TTC549 (cell line): ENCODE measurements at regions not wholly inside any gene's neighbourhood (a gene's known extent, or its start where the extent isn't known, plus 50 kb on each side); places are given as distances from the start of the nearest gene placed in this dataset.

Experiments
- FAIRE-seq: peaks from 2 replicates; lab custom pipeline; 2012; peaks lifted over from hg19 to GRCh38; lab: Jason Lieb, UNC

GRCh38 chr20:58111310-58112016 lies 117.0 kb downstream of the ANKRD60 start:
- FAIRE-seq, result no peak

- FAIRE-seq, result no peak
Measured at GRCh38 chr20:58109918-58110635, 118.4 kb downstream of the ANKRD60 start.

- FAIRE-seq, result no peak
Measured at GRCh38 chr20:58109126-58109880, 119.2 kb downstream of the ANKRD60 start.

GRCh38 chr20:58107533-58107932 lies 120.9 kb downstream of the ANKRD60 start:
- FAIRE-seq, result no peak

- FAIRE-seq, result no peak
Measured at GRCh38 chr20:58106143-58106750, 122.2 kb downstream of the ANKRD60 start.

- FAIRE-seq, result no peak
Measured at GRCh38 chr20:58103961-58104360, 124.5 kb downstream of the ANKRD60 start.

- no peak for FAIRE-seq
Measured at GRCh38 chr20:58103517-58103904, 124.9 kb downstream of the ANKRD60 start.

- FAIRE-seq, result no peak
Measured at GRCh38 chr20:58102744-58103516, 125.5 kb downstream of the ANKRD60 start.

GRCh38 chr20:58102261-58102660 lies 126.2 kb downstream of the ANKRD60 start:
- no peak for FAIRE-seq

- no peak for FAIRE-seq
Measured at GRCh38 chr20:58100731-58101356, 127.6 kb downstream of the ANKRD60 start.

GRCh38 chr20:58099956-58100730 lies 128.3 kb downstream of the ANKRD60 start:
- no peak for FAIRE-seq

- no peak for FAIRE-seq
Measured at GRCh38 chr20:58099291-58099935, 129.0 kb downstream of the ANKRD60 start.

- no peak for FAIRE-seq
Measured at GRCh38 chr20:58098571-58098970, 129.9 kb downstream of the ANKRD60 start.

- FAIRE-seq, result no peak
Measured at GRCh38 chr20:58097943-58098342, 130.5 kb downstream of the ANKRD60 start.

- no peak for FAIRE-seq
Measured at GRCh38 chr20:58097429-58097828, 131.0 kb downstream of the ANKRD60 start.

GRCh38 chr20:58096880-58097423 lies 131.5 kb downstream of the ANKRD60 start:
- no peak for FAIRE-seq

GRCh38 chr20:58094698-58095097 lies 133.8 kb downstream of the ANKRD60 start:
- FAIRE-seq, result no peak

- FAIRE-seq, result no peak
Measured at GRCh38 chr20:58094160-58094559, 134.3 kb downstream of the ANKRD60 start.

GRCh38 chr20:58092871-58093270 lies 135.6 kb downstream of the ANKRD60 start:
- FAIRE-seq, result no peak

GRCh38 chr20:58092353-58092752 lies 136.1 kb downstream of the ANKRD60 start:
- FAIRE-seq, result no peak
